ENCODE measurements at regions not wholly inside any gene's neighbourhood (a gene's known extent, or its start where the extent isn't known, plus 50 kb on each side); places are given as distances from the start of the nearest gene placed in this dataset.

DNA sequence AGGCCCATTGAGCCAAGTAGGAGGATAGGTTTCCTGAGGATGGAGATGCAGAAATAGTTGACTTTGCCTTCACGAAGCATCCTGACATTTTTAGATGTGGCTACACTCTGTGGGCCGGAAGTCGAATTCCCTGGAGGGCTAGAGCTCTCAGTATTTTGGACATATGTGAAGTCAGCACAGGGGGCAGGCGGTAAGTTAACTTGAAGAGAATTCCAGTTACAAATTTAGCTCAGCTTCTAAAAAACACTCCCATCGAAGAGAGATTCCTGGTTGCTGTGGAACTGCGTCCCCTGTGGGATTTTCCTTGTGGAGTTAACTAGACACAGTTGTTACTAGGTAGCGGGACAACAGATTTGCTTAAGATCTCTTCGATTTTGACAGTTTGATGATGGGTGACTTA is 161.9 kb upstream of the RGMA start:
- no TSS peak for BruUV-seq (replicated peaks)
- intact Hi-C loops (cut with micrococcal nuclease; ENCODE audit: unreplicated experiment) = no loop called here
- no peak overlapping the region for H3K4me3 Mint-ChIP-seq (ENCODE audit: low read depth, unreplicated experiment)
- H3K27me3 Mint-ChIP-seq (ENCODE audit: unreplicated experiment) = peaks cover 74% of the 10 kb centered on the region
- H3K4me1 Mint-ChIP-seq (ENCODE audit: low read depth, unreplicated experiment) = no peaks in the 10 kb centered on the region
- DNase-seq = no peak
- TF ChIP-seq CTCF (IDR thresholded peaks at IDR 0.05; ENCODE audit: unreplicated experiment) = no peak
- no peak overlapping the region for H3K27ac Mint-ChIP-seq (ENCODE audit: unreplicated experiment)
- H3K36me3 Mint-ChIP-seq (ENCODE audit: insufficient read depth, unreplicated experiment) = no peaks in the 10 kb centered on the region
- CTCF ChIA-PET = no interaction called here
- no peaks in the 10 kb centered on the region for H3K9me3 Mint-ChIP-seq (ENCODE audit: low read depth, unreplicated experiment)

GRCh38 chr15:93250209-93250608 is 161.2 kb upstream of the RGMA start:
- Mint-ChIP-seq H3K9me3 (ENCODE audit: low read depth, unreplicated experiment) (no peaks in the 10 kb centered on the region), H3K27me3 (ENCODE audit: unreplicated experiment) (peaks cover 81% of the 10 kb centered on the region), H3K4me1 (ENCODE audit: low read depth, unreplicated experiment) (no peaks in the 10 kb centered on the region), H3K27ac (ENCODE audit: unreplicated experiment) (no peak overlapping the region), H3K4me3 (ENCODE audit: low read depth, unreplicated experiment) (no peak overlapping the region), H3K36me3 (ENCODE audit: insufficient read depth, unreplicated experiment) (no peaks in the 10 kb centered on the region)
- intact Hi-C loops (cut with micrococcal nuclease; ENCODE audit: unreplicated experiment) = no loop called here
- TF ChIP-seq CTCF (IDR thresholded peaks at IDR 0.05; ENCODE audit: unreplicated experiment) = no peak
- BruUV-seq (replicated peaks) = no TSS peak
- DNase-seq = no peak
- CTCF ChIA-PET = no interaction called here

DNA sequence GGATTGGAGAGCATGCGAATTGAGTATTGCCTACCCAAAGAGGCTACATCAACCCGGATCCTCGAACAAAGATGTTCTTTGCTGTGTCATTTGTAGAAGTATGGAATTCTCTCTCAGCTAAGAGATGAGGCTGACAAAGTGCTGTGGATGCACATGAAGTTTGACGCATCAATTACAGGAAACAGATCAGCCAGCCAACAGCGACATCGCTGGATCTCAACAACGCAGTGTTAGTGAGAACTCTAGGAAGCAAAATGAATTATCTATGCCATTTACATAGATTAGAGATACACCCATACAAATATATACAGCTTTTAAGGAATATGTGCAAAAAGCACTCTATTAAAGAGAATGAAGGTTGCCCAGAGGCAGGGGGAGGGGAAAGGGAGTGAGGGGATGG is 160.6 kb upstream of the RGMA start:
- H3K4me3 Mint-ChIP-seq (ENCODE audit: low read depth, unreplicated experiment) = no peak overlapping the region
- H3K27ac Mint-ChIP-seq (ENCODE audit: unreplicated experiment) = no peak overlapping the region
- H3K27me3 Mint-ChIP-seq (ENCODE audit: unreplicated experiment) = peaks cover 83% of the 10 kb centered on the region
- TF ChIP-seq CTCF (IDR thresholded peaks at IDR 0.05; ENCODE audit: unreplicated experiment) = no peak
- intact Hi-C loops (cut with micrococcal nuclease; ENCODE audit: unreplicated experiment) = no loop called here
- H3K4me1 Mint-ChIP-seq (ENCODE audit: low read depth, unreplicated experiment) = no peaks in the 10 kb centered on the region
- H3K9me3 Mint-ChIP-seq (ENCODE audit: low read depth, unreplicated experiment) = no peaks in the 10 kb centered on the region
- CTCF ChIA-PET = no interaction called here
- no peak for DNase-seq
- no TSS peak for BruUV-seq (replicated peaks)
- H3K36me3 Mint-ChIP-seq (ENCODE audit: insufficient read depth, unreplicated experiment) = no peaks in the 10 kb centered on the region

DNA sequence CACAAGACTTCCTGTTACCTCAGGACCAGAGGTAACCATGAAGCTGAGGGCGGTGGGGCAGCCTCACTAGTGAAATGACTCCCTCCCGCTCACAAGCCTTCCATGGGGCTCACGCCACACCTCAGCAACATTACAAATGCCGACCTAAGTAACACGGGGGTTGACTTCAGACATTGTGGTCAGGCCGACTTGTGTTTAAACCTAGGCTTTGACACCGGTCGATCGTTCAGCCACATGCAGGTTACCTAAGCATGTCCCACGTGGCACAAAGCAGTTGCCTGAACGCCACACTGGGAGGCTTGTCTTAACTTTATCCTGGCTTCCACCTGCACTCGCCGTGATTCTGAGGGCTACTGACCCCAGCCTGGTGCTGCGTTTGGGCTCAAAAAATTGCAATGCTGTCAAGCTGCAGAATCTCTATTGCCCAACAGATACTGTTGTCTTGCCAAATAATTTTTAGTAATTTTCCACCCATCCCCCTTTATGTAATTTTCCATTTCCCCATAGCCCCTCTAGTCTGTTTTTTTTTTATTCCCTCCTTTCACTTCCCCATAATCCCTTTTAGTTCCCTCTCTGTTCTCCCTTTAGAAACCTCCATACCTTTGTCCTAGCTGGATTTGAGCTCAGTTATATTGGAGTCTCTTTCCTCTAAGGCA is 158.6 kb upstream of the RGMA start:
- Mint-ChIP-seq H3K9me3 (ENCODE audit: low read depth, unreplicated experiment) (no peaks in the 10 kb centered on the region), H3K27ac (ENCODE audit: unreplicated experiment) (no peak overlapping the region), H3K36me3 (ENCODE audit: insufficient read depth, unreplicated experiment) (no peaks in the 10 kb centered on the region), H3K27me3 (ENCODE audit: unreplicated experiment) (peaks cover 66% of the 10 kb centered on the region), H3K4me3 (ENCODE audit: low read depth, unreplicated experiment) (no peak overlapping the region), H3K4me1 (ENCODE audit: low read depth, unreplicated experiment) (no peaks in the 10 kb centered on the region)
- intact Hi-C loops (cut with micrococcal nuclease; ENCODE audit: unreplicated experiment) = no loop called here
- CTCF ChIA-PET = no interaction called here
- no TSS peak for BruUV-seq (replicated peaks)
- DNase-seq = no peak
- no peak for TF ChIP-seq CTCF (IDR thresholded peaks at IDR 0.05; ENCODE audit: unreplicated experiment)
